ENCODE measurements at regions not wholly inside any gene's neighbourhood (a gene's known extent, or its start where the extent isn't known, plus 50 kb on each side); places are given as distances from the start of the nearest gene placed in this dataset.

- no peaks in the 10 kb centered on the region for H3K36me3 ChIP-seq
- no peak for FAIRE-seq
- no peaks in the 10 kb centered on the region for H3K9me3 ChIP-seq
- no peaks in the 10 kb centered on the region for H3K4me1 ChIP-seq
- no peaks in the 10 kb centered on the region for H3K27me3 ChIP-seq
- TF ChIP-seq CTCF (IDR thresholded peaks at IDR 0.05): no peak
- peak in 3 of 4 donors; percentile 38 to 83 (median 75) for ATAC-seq
- intact Hi-C loops (cut with DNase I): no loop called here
- H3K4me3 ChIP-seq: no peak overlapping the region
- no peak overlapping the region for H3K27ac ChIP-seq
- 57 to 63% methylated on average over 10 of the region's 10 CpGs for WGBS, 2 donors
- peak in 1 of 6 donors; percentile 27 for DNase-seq
Observed at GRCh38 chr11:122523846-122524805, 131.4 kb upstream of the UBASH3B start.

GRCh38 chr11:122521626-122522025 lies 133.9 kb upstream of the UBASH3B start:
- intact Hi-C loops (cut with DNase I): no loop called here
- H3K27ac ChIP-seq: no peak overlapping the region
- WGBS, 2 donors: 56% methylated on average over 2 of the region's 2 CpGs

GRCh38 chr11:122517403-122518379 lies 137.8 kb upstream of the UBASH3B start:
- no peak for TF ChIP-seq CTCF (IDR thresholded peaks at IDR 0.05)
- no peak for ATAC-seq
- H3K36me3 ChIP-seq: no peaks in the 10 kb centered on the region
- no peak overlapping the region for H3K27ac ChIP-seq
- no peaks in the 10 kb centered on the region for H3K9me3 ChIP-seq
- no peak for FAIRE-seq
- no peaks in the 10 kb centered on the region for H3K4me1 ChIP-seq
- no peak overlapping the region for H3K4me3 ChIP-seq
- 68 to 79% methylated on average over 4 of the region's 4 CpGs for WGBS, 2 donors
- no peaks in the 10 kb centered on the region for H3K27me3 ChIP-seq
- DNase-seq: no peak
- intact Hi-C loops (cut with DNase I): loop anchor here in 1 of 3 donors (10.0 kb wide), 1 partner anchor 303 kb away; no protein-coding TSS in a partner anchor

More at GRCh38 chr11:122521626-122522025, 133.9 kb upstream of the UBASH3B start:
- ATAC-seq (no peak), FAIRE-seq (no peak), DNase-seq (no peak)
- Histone ChIP-seq H3K9me3 (no peaks in the 10 kb centered on the region), H3K4me1 (no peaks in the 10 kb centered on the region), H3K27me3 (no peaks in the 10 kb centered on the region), H3K36me3 (no peaks in the 10 kb centered on the region), H3K4me3 (no peak overlapping the region)
- no peak for TF ChIP-seq CTCF (IDR thresholded peaks at IDR 0.05)

GRCh38 chr11:122516686-122517085 lies 138.8 kb upstream of the UBASH3B start:
- 53 to 59% methylated on average over 2 of the region's 2 CpGs for WGBS, 2 donors
- Histone ChIP-seq H3K36me3 (no peaks in the 10 kb centered on the region), H3K4me3 (no peak overlapping the region), H3K9me3 (no peaks in the 10 kb centered on the region), H3K27me3 (no peaks in the 10 kb centered on the region), H3K27ac (no peak overlapping the region), H3K4me1 (no peaks in the 10 kb centered on the region)
- no peak for TF ChIP-seq CTCF (IDR thresholded peaks at IDR 0.05)
- no peak for ATAC-seq
- no peak for FAIRE-seq
- intact Hi-C loops (cut with DNase I): loop anchor here in 1 of 3 donors (10.0 kb wide), 1 partner anchor 302 kb away; no protein-coding TSS in a partner anchor
- DNase-seq: no peak
